SH-SY5Y (cell line): ENCODE measurements at regions not wholly inside any gene's neighbourhood (a gene's known extent, or its start where the extent isn't known, plus 50 kb on each side); places are given as distances from the start of the nearest gene placed in this dataset.

Source experiments
- GATA2 ChIP-seq: IDR thresholded peaks from 2 replicates; pipeline ENCODE4 v1.6.1; 2011; ENCODE audit warnings: mild to moderate bottlenecking, low read depth, low read length
- GATA3 ChIP-seq: IDR thresholded peaks from 2 replicates; pipeline ENCODE4 v1.6.1; 2011; ENCODE audit warnings: low read depth, mild to moderate bottlenecking, low read length, moderate library complexity

GRCh38 chr18:46407486-46408166 lies 249.4 kb downstream of the LOXHD1 start:
- TF ChIP-seq GATA2 (no peak), GATA3 (no peak)
